Liver (tissue), 8 donors: ENCODE measurements at regions not wholly inside any gene's neighbourhood (a gene's known extent, or its start where the extent isn't known, plus 50 kb on each side); places are given as distances from the start of the nearest gene placed in this dataset.

Experiments
- DNase-seq: peaks from one replicate; pipeline ENCODE4 v3.0.0-alpha.2; 2017; ENCODE audit warnings: low spot score
- H3K27ac ChIP-seq, 2 donors: one replicate each; pipeline ENCODE4 v1.7.0; 2013; ENCODE audit warnings: inconsistent platforms in 2 of 2, low read length in 2 of 2, control low read depth in 1 of 2, low read depth in 1 of 2, mild to moderate bottlenecking in 1 of 2
- H3K27me3 ChIP-seq, 4 donors: one replicate each; pipeline versions ENCODE4 v1.6.1 to v1.7.0; 2013; ENCODE audit warnings: low read length in 3 of 4, inconsistent platforms in 1 of 4, mild to moderate bottlenecking in 1 of 4, moderate library complexity in 1 of 4; ENCODE audit not compliant: control insufficient read depth in 4 of 4, insufficient read depth in 4 of 4
- H3K36me3 ChIP-seq, 4 donors: one replicate each; pipeline versions ENCODE4 v1.6.1 to v1.7.0; 2013; ENCODE audit warnings: low read length in 3 of 4, mild to moderate bottlenecking in 3 of 4, low read depth in 1 of 4, moderate library complexity in 1 of 4; ENCODE audit not compliant: control insufficient read depth in 4 of 4, insufficient read depth in 3 of 4
- H3K4me1 ChIP-seq, 4 donors: one replicate each; pipeline versions ENCODE4 v1.6.1 to v1.7.0; 2013; ENCODE audit warnings: low read length in 3 of 4, mild to moderate bottlenecking in 3 of 4, moderate library complexity in 1 of 4; ENCODE audit not compliant: control insufficient read depth in 4 of 4, insufficient read depth in 4 of 4
- H3K4me3 ChIP-seq, 3 donors: one replicate each; pipeline versions ENCODE4 v1.6.1 to v1.7.0; 2013; ENCODE audit warnings: low read length in 3 of 3, control low read depth in 1 of 3, low read depth in 1 of 3, mild to moderate bottlenecking in 1 of 3
- H3K9ac ChIP-seq, 2 donors: one replicate each; pipeline ENCODE4 v1.7.0; 2013; ENCODE audit warnings: low read length in 2 of 2, mild to moderate bottlenecking in 2 of 2, moderate library complexity in 2 of 2, control low read depth in 1 of 2, low read depth in 1 of 2
- H3K9me3 ChIP-seq, 4 donors: one replicate each; pipeline versions ENCODE4 v1.6.1 to v1.7.0; 2013; ENCODE audit warnings: low read length in 3 of 4; ENCODE audit not compliant: control insufficient read depth in 4 of 4
- CTCF ChIP-seq: fragments of 150-350 bp; IDR thresholded peaks from 2 replicates; pipeline ENCODE4 v1.5.1; 2017; ENCODE audit warnings: improper control_type of control experiment, low read depth, low read length; ENCODE audit not compliant: missing input control
- FOXA1 ChIP-seq: IDR thresholded peaks from 2 replicates; pipeline ENCODE4 v1.6.1; 2016; ENCODE audit warnings: antibody characterized with exemption
- FOXA2 ChIP-seq: IDR thresholded peaks from 2 replicates; pipeline ENCODE4 v1.6.1; 2016; ENCODE audit warnings: antibody characterized with exemption
- GABPA ChIP-seq, 2 donors: IDR thresholded peaks in 1 of 2; conservative IDR thresholded peaks in 1 of 2; 2 replicates each; pipeline ENCODE4 v1.6.1; 2016; ENCODE audit warnings: antibody characterized with exemption in 2 of 2, mild to moderate bottlenecking in 1 of 2, moderate library complexity in 1 of 2
- HNF4A ChIP-seq, 2 donors: conservative IDR thresholded peaks; 2 replicates each; pipeline ENCODE4 v1.6.1; 2016; ENCODE audit warnings: antibody characterized with exemption in 2 of 2, mild to moderate bottlenecking in 2 of 2
- HNF4G ChIP-seq: IDR thresholded peaks from 2 replicates; pipeline ENCODE4 v1.6.1; 2016; ENCODE audit warnings: antibody characterized with exemption
- JUND ChIP-seq, 2 donors: IDR thresholded peaks; 2 replicates each; pipeline ENCODE4 v1.6.1; 2016; ENCODE audit warnings: antibody characterized with exemption in 2 of 2
- MAX ChIP-seq: IDR thresholded peaks from 2 replicates; pipeline ENCODE4 v1.6.1; 2016; ENCODE audit warnings: antibody characterized with exemption
- RAD21 ChIP-seq, 2 donors: IDR thresholded peaks; 2 replicates each; pipeline ENCODE4 v1.6.1; 2016; ENCODE audit warnings: antibody characterized with exemption in 2 of 2, mild to moderate bottlenecking in 2 of 2
- REST ChIP-seq: IDR thresholded peaks from 2 replicates; pipeline ENCODE4 v1.6.1; 2016; ENCODE audit warnings: antibody characterized with exemption, mild to moderate bottlenecking
- SP1 ChIP-seq: IDR thresholded peaks from 2 replicates; pipeline ENCODE4 v1.6.1; 2018; ENCODE audit warnings: antibody characterized with exemption, mild to moderate bottlenecking
- TAF1 ChIP-seq: conservative IDR thresholded peaks from 2 replicates; pipeline ENCODE4 v1.6.1; 2016; ENCODE audit warnings: antibody characterized with exemption, mild to moderate bottlenecking
- YY1 ChIP-seq: IDR thresholded peaks from 2 replicates; pipeline ENCODE4 v1.6.1; 2016; ENCODE audit warnings: antibody characterized with exemption, mild to moderate bottlenecking
- ZBTB33 ChIP-seq: IDR thresholded peaks from 2 replicates; pipeline ENCODE4 v1.6.1; 2016; ENCODE audit warnings: antibody characterized with exemption
- WGBS: extraction: QIAGEN DNeasy Blood & Tissue Kit; methylation state at CpG from one replicate; pipeline ENCODE4 v1.1.7; 2013; 5-methylcytosine and 5-hydroxymethylcytosine counted together
- donor health status: healthy.
- donor health status: healthy.
- donor health status: healthy.
- donor health status: healthy.
- donor health status: healthy.

- no peaks in the 10 kb centered on the region for H3K36me3 ChIP-seq
- no peak overlapping the region for H3K27ac ChIP-seq
- DNase-seq, result no peak
- peaks cover 0 to 3% (median 0%) of the 10 kb centered on the region in 4 donors for H3K9me3 ChIP-seq
- H3K4me3 ChIP-seq, result no peak overlapping the region
- H3K4me1 ChIP-seq, result no peaks in the 10 kb centered on the region
- no peaks in the 10 kb centered on the region for H3K27me3 ChIP-seq
- 40% methylated on average over 2 of the region's 2 CpGs for whole genome bisulfite sequencing
- TF ChIP-seq TAF1, result no peak
- TF ChIP-seq YY1, result no peak
- no peak for TF ChIP-seq GABPA (IDR thresholded peaks at IDR 0.05 in 1 of 2, conservative IDR thresholded peaks at IDR 0.05 in 1 of 2)
- TF ChIP-seq REST, result no peak
- no peak for TF ChIP-seq SP1
- no peak overlapping the region for H3K9ac ChIP-seq
Observed at GRCh38 chr5:117242028-117242427, 667.4 kb upstream of the SEMA6A start.

- no peaks in the 10 kb centered on the region for H3K36me3 ChIP-seq
- no peak for TF ChIP-seq JUND (IDR thresholded peaks at IDR 0.05)
- TF ChIP-seq FOXA1, result no peak
- TF ChIP-seq FOXA2, result no peak
- no peak for TF ChIP-seq TAF1
- no peak for TF ChIP-seq CTCF
- TF ChIP-seq SP1, result no peak
- TF ChIP-seq HNF4A (conservative IDR thresholded peaks at IDR 0.05), result no peak
- no peak for TF ChIP-seq RAD21 (IDR thresholded peaks at IDR 0.05)
- no peak for TF ChIP-seq REST
- TF ChIP-seq MAX, result no peak
- TF ChIP-seq ZBTB33, result no peak
- TF ChIP-seq HNF4G, result no peak
- no peak overlapping the region for H3K27ac ChIP-seq
- no peak for DNase-seq
- peaks cover 0 to 2% (median 0%) of the 10 kb centered on the region in 4 donors for H3K9me3 ChIP-seq
- H3K27me3 ChIP-seq, result no peaks in the 10 kb centered on the region
- 77% methylated on average over 3 of the region's 3 CpGs for WGBS
- no peak overlapping the region for H3K4me3 ChIP-seq
- H3K9ac ChIP-seq, result no peak overlapping the region
- H3K4me1 ChIP-seq, result no peaks in the 10 kb centered on the region
Observed at GRCh38 chr5:117236941-117237340, 662.3 kb upstream of the SEMA6A start.
